ENCODE measurements at regions not wholly inside any gene's neighbourhood (a gene's known extent, or its start where the extent isn't known, plus 50 kb on each side); places are given as distances from the start of the nearest gene placed in this dataset.

DNA sequence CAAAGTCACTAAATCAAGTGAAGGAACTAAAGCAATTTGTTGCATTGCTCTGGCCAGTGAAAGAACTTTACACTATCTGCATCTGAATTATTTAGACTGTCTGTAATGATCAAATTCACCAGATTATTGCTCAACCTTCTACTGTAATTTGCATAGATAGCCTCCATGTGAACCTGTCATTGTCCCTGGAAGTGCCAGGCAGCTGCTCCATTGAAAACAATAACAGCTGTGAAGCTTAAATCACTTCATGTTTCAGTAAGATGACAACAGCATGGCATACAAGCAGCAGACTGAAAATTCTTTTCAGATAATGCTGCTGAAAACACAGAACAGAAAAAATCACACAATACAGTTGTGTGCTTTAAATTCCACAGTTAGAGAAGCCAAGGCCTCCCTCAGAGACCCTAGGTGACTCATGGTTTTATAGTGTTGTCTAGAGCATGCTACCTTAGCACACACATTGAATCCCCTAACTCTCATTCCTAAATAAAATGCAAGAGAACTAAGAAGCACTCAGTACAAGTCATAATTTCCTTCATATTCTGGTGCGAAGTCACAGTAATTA is 248.9 kb downstream of the TPBG start (continued):
- TF ChIP-seq, protein P1, sequence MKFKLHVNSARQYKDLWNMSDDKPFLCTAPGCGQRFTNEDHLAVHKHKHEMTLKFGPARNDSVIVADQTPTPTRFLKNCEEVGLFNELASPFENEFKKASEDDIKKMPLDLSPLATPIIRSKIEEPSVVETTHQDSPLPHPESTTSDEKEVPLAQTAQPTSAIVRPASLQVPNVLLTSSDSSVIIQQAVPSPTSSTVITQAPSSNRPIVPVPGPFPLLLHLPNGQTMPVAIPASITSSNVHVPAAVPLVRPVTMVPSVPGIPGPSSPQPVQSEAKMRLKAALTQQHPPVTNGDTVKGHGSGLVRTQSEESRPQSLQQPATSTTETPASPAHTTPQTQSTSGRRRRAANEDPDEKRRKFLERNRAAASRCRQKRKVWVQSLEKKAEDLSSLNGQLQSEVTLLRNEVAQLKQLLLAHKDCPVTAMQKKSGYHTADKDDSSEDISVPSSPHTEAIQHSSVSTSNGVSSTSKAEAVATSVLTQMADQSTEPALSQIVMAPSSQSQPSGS (tag by site-specific recombination; IDR thresholded peaks at IDR 0.05; ENCODE audit: low read depth) = no peak
- TF ChIP-seq GLIS1 (tag by site-specific recombination; IDR thresholded peaks at IDR 0.05) (0 out of 2 replicates have a peak, but pooled peaks have one; percentile 16), ZNF776 (tag by site-specific recombination; IDR thresholded peaks at IDR 0.05; ENCODE audit: borderline replicate concordance) (no peak), ZNF404 (tag by site-specific recombination; IDR thresholded peaks at IDR 0.05) (no peak)

DNA sequence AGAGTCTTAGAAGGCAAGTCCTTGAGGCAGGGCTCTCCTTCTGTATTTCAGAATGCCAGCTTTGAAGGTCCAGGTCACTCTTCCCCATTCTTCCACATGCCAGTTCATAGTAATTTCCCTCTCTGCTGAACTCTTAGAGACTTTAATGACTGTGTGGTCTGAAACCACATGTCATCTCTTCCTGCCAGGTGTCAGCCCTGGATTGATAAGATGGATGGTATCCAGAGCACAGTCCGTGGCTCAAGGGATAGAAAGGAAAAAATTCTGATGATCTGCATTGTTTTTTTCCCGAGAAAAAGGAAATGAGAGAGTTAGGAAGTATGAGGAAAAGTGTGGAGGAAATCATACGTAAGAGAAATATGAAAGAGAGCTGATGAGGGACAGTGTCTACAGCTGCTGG is 250.9 kb downstream of the TPBG start:
- ChIA-PET POLR2A (no interaction called here), CTCF (interaction anchor here (0.6 to 1.0 kb wide), 2 partner anchors 427 to 443 kb away, joined by 4 read pairs; no protein-coding TSS in a partner anchor)
- Histone ChIP-seq H3K4me3 (ENCODE audit: low read depth, low read length) (no peak overlapping the region), H3K27ac (ENCODE audit: extremely low read depth, low read depth, low read length) (no peak overlapping the region), H3K4me1 (ENCODE audit: control insufficient read depth, insufficient read depth, low read length) (no peaks in the 10 kb centered on the region), H3K36me3 (ENCODE audit: control insufficient read depth in 2 of 2, insufficient read depth in 1 of 2, low read length in 2 of 2) (no peaks in the 10 kb centered on the region), H3K9me3 (ENCODE audit: control insufficient read depth, insufficient read depth, low read depth, low read length) (no peaks in the 10 kb centered on the region)
- TF ChIP-seq ZNF341 (tag by site-specific recombination; IDR thresholded peaks at IDR 0.05; ENCODE audit: low read depth) = no peak

DNA sequence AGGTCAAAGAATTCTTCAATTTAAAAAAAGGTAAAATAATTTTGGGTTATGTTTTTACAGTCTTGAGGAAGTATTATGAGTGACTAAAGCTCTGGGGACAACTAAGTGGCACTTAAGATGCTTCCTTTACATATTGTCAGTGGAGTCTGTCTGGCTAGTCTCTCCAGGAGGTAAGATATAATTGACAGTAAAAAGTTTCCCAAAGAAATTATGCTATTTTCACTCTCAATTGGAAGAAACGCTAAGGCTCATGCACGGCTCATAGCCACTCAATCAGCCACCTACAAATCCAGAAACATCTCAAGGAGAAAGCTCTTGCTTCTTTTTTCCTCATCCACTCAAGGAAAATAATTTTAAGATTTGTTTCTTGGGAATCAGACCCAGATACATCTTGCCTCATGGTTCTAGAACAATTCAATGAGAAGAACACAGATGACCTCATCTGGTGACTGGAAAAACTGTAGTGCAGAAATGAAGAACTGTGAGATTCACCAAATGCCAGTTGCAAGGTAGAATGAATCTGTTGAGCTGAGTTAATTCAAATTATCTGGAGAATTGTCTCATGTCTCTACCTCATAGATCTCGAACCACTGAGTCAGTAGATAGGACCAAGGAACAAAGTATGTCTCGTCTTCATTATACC is 252.9 kb downstream of the TPBG start:
- H3K4me3 ChIP-seq (ENCODE audit: low read depth, low read length) = no peak overlapping the region
- ChIA-PET CTCF (interaction anchor here (0.7 to 2.5 kb wide), 9 partner anchors 12 to 468 kb away, joined by 3 to 17 read pairs (median 4); no protein-coding TSS in a partner anchor), POLR2A (no interaction called here)
- H3K36me3 ChIP-seq (ENCODE audit: control insufficient read depth in 2 of 2, insufficient read depth in 1 of 2, low read length in 2 of 2) = no peaks in the 10 kb centered on the region
- TF ChIP-seq KLF16 (tag by site-specific recombination; IDR thresholded peaks at IDR 0.05) = no peak
- TF ChIP-seq ZFP3 (tag by site-specific recombination; IDR thresholded peaks at IDR 0.05; ENCODE audit: low read depth) = no peak
- TF ChIP-seq, protein P2, sequence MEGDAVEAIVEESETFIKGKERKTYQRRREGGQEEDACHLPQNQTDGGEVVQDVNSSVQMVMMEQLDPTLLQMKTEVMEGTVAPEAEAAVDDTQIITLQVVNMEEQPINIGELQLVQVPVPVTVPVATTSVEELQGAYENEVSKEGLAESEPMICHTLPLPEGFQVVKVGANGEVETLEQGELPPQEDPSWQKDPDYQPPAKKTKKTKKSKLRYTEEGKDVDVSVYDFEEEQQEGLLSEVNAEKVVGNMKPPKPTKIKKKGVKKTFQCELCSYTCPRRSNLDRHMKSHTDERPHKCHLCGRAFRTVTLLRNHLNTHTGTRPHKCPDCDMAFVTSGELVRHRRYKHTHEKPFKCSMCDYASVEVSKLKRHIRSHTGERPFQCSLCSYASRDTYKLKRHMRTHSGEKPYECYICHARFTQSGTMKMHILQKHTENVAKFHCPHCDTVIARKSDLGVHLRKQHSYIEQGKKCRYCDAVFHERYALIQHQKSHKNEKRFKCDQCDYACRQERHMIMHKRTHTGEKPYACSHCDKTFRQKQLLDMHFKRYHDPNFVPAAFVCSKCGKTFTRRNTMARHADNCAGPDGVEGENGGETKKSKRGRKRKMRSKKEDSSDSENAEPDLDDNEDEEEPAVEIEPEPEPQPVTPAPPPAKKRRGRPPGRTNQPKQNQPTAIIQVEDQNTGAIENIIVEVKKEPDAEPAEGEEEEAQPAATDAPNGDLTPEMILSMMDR (tag by site-specific recombination; IDR thresholded peaks at IDR 0.05) = peak; percentile 37; the same call in 1 of the 2 replicates
- peak; percentile 41 for TF ChIP-seq ZNF654 (tag by site-specific recombination; IDR thresholded peaks at IDR 0.05; ENCODE audit: low read depth)
- TF ChIP-seq ZNF544 (tag by site-specific recombination; IDR thresholded peaks at IDR 0.05) = no peak
- TF ChIP-seq, protein P3, sequence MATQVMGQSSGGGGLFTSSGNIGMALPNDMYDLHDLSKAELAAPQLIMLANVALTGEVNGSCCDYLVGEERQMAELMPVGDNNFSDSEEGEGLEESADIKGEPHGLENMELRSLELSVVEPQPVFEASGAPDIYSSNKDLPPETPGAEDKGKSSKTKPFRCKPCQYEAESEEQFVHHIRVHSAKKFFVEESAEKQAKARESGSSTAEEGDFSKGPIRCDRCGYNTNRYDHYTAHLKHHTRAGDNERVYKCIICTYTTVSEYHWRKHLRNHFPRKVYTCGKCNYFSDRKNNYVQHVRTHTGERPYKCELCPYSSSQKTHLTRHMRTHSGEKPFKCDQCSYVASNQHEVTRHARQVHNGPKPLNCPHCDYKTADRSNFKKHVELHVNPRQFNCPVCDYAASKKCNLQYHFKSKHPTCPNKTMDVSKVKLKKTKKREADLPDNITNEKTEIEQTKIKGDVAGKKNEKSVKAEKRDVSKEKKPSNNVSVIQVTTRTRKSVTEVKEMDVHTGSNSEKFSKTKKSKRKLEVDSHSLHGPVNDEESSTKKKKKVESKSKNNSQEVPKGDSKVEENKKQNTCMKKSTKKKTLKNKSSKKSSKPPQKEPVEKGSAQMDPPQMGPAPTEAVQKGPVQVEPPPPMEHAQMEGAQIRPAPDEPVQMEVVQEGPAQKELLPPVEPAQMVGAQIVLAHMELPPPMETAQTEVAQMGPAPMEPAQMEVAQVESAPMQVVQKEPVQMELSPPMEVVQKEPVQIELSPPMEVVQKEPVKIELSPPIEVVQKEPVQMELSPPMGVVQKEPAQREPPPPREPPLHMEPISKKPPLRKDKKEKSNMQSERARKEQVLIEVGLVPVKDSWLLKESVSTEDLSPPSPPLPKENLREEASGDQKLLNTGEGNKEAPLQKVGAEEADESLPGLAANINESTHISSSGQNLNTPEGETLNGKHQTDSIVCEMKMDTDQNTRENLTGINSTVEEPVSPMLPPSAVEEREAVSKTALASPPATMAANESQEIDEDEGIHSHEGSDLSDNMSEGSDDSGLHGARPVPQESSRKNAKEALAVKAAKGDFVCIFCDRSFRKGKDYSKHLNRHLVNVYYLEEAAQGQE (tag by site-specific recombination; IDR thresholded peaks at IDR 0.05) = no peak
- TF ChIP-seq ZNF777 (tag by site-specific recombination; IDR thresholded peaks at IDR 0.05; ENCODE audit: borderline replicate concordance) = no peak
- TF ChIP-seq, protein P1 (tag by site-specific recombination; IDR thresholded peaks at IDR 0.05; ENCODE audit: low read depth) = 0 out of 2 replicates have a peak, but pooled peaks have one; percentile 30
- H3K27ac ChIP-seq (ENCODE audit: extremely low read depth, low read depth, low read length) = no peak overlapping the region
- H3K9me3 ChIP-seq (ENCODE audit: control insufficient read depth, insufficient read depth, low read depth, low read length) = no peaks in the 10 kb centered on the region
- no peaks in the 10 kb centered on the region for H3K4me1 ChIP-seq (ENCODE audit: control insufficient read depth, insufficient read depth, low read length)

Measured in HEK293 (cell line).